ENCODE measurements at regions not wholly inside any gene's neighbourhood (a gene's known extent, or its start where the extent isn't known, plus 50 kb on each side); places are given as distances from the start of the nearest gene placed in this dataset.

DNA sequence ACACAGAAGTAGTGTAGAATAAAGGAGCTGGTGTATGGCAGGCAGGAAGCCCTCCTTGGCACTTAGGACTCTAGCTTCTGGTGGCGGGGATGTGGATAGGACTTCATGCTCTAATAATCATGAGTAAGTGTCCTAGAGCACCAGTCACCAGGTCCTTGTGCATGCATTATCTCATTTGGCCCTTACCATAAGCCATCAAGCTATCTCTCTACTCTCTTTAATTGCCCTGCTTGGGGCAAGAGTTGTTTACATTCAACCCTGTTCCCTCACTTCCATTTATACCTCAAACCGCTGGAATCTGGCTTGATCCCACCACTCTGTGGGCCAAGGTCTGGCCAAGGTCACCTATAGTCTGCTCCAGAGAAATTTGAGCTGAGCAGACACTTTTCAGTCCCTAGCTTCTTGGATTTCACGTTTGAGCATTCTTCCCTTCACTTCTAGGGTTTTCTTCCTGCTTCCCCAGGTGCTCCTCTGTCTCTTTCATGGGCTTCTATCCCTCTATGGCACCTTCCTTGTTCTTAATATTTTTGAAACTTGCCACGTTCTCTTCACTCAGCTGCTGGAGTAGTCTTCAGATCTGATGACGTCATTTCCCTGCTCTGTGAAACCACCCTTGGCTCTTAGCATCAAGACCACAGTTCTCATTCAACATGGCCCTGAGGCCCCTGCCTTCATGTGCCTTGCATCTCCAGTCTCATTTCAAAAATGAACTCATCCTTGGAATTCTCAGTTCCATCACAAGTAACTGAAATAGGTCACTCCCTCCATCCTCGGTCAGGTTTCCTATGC is 94.9 kb upstream of the GATA6 start:
- DNase-seq (ENCODE audit: low spot score) = no peak

DNA sequence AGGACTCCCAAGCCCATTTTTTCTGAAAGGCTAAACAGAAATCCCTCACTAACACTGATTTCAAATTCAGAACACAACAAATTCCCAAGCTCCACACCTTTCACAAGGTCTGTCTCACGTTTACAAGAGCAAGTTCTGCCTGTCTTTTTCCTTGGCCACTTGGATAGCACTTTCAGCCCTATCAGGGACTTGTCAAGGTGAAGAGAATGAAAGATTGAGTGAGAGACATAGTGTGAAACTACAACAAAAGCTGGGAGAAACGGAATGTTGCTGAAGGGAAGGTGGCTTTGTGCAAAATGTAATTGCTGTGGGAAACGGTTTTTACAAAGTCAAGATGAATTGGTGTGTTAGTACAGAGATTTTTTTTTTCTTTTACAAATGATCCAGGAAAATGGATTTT is 89.4 kb upstream of the GATA6 start:
- no peak for DNase-seq (ENCODE audit: low spot score)

DNA sequence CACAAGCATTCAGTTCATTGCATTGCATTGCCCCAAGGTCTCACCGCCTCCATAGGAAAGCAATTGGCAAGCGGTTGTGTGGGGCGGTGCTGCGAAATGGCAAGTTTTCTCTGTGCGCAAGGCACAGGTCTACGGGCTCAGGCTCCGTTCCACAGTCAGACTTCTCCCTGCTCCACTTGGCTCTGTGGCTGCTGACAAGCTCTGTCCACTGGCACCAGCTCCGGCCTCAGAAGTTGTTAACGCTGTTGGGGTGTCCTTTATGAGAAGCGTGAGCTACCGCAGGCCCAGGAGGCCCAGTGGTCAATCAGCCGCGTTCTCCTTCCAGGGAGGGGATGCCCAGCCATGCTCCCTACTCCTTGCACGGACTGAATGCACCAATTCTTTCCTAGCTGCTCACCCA is 87.0 kb upstream of the GATA6 start:
- DNase-seq (ENCODE audit: low spot score) = no peak

DNA sequence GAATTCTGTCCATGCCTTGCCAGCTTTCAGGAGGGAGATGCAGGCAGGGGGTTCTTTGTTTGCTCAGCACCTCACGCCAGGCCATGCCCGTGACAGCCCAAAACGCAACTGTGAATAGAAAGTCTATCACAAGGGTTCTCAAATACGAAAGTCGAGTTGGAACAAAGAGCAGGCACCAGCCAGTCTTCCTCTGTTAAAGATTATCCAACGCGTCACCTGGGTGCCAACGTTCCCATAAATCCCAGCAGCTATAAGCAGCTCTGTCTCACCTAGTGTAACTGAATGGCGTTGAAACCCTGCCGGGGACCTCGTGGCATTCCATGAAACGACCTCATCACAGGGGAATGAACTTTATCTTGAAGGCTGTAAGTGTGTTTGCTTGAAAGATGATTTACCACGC is 84.8 kb upstream of the GATA6 start:
- DNase-seq (ENCODE audit: low spot score) = no peak

DNA sequence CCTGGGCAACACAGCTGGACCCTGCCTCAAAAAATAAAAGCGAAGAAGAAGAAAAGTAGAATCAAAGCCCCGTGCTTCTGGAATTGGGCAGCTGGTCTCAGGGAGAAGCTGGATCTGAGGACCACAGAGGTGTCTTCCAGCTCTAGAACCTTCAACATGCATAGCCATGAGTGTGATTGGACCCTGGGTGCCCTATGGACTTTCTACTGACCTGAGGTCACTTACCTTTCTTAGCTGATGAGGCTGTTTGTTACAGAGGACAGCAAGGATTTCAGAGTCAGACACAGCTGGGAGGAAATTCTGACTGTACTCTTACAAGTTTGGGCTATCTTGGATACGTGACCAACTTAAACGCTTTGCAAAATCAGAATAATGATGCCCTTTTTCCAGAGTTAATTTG is 82.4 kb upstream of the GATA6 start:
- DNase-seq (ENCODE audit: low spot score) = no peak

DNA sequence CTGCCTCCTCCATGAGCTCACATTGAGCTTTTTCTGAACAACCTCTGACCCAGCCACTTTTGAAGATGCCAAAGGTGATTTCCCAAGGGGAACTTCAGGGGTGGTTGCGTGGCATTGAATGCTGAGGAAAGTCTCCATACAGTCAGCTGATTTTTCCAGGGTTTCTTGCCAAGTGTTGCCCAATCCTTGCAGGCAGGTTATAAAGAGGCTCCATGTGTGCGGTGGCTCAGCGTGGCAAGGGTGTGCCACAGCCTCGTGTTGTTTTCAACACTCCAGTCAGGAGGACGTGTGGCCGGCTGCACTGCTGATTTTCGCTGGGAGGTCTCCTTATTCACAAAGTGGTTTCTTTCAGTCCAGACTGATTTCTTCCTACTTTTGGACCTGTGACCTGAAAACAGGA is 81.4 kb upstream of the GATA6 start:
- DNase-seq (ENCODE audit: low spot score) = no peak

DNA sequence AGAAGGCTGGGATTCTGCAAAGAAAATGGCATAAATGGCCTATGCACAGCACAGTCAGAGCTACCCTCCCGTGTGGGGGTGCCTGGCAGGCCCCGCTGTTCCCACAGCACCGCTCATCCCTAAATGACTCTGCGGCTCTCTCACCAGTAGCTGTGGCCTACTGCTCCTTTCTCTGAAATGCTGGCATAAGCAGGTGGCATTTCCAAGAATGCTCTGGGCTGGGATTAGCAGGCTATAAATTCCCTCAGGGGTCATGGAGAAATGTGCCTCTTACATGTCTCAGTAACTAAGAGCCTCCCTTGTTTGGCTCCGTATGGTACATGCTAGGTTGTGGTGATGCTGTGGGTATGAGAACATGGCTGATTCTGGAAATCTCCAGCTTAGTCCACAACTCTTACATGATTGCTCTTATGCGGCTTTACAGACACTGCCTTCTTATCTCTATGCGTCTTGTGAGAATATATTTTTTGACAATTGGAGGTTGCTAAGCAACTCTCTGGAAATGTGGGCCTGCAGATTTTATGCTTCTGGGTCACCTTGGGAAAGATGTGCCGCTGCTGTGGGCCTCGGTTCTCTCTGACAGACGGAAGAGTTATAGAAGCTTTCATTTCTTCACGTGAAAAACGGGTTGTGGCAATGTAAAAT is 80.3 kb upstream of the GATA6 start:
- no peak for DNase-seq (ENCODE audit: low spot score)

DNA sequence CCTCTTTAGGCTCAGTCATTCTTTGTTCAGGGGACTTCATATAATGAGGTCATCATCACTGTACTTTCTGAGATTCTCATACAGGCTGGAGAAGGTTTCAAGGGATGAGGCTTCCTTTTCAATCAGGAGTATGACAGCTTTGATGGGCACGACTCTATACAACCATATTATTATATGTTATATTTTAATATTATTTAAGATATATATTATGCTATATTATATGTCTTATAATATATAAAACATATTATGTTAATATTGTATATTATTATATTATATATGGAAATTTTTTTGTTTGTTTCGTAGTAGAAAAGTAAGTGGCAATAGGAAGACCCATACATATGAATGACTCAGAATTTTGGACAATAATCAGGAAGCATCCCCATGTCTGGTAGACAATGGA is 78.0 kb upstream of the GATA6 start:
- DNase-seq (ENCODE audit: low spot score) = no peak

DNA sequence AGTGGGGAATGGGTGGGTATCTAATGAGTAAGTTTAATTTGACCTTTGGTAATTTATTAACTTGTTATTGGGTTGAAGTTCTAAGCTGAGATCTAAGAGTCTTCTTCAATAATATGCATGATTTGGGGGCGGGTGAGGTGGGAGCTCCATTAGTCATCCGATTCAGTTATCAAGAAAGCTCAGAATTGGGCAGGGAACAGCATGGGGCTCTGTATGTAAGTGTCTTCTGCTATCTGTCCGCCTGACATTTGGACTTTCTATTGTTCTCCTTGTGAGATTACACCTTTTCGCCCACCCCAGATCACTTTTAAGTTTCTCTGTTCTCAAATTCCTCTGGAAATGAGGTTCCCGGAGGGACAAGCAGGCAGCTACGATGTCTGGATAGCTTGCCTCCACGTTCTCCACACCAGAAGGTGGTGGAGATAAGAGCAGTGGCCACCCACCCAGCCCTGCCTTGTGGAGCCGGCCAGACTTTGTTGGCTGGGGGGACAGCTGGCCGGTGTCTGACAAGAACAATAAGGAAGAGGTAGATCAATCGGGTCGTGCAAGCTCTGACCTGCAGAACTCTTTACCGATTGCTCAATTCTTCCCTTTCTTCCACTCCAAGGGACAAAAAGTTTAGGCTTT is 75.5 kb upstream of the GATA6 start:
- no peak for DNase-seq (ENCODE audit: low spot score)

DNA sequence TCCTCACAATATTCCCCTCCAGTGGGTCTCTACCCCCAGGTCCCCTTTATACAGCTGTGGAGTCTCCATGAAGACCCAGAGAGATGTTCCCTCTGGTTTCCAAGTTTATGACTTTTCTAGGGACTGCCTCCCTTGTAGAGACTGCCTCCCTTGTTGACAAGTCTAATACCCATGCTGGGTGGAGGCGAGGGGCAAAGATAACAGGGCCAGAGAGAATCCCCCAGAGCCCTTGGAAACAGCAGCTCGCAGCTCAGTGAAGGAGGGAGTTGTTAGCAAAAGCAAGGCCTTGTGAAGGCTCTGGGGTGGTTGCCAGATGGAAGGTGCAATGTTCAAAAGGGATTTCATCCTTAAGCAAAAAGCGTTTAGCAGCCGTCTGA is 75.0 kb upstream of the GATA6 start:
- no peak for DNase-seq (ENCODE audit: low spot score)

DNA sequence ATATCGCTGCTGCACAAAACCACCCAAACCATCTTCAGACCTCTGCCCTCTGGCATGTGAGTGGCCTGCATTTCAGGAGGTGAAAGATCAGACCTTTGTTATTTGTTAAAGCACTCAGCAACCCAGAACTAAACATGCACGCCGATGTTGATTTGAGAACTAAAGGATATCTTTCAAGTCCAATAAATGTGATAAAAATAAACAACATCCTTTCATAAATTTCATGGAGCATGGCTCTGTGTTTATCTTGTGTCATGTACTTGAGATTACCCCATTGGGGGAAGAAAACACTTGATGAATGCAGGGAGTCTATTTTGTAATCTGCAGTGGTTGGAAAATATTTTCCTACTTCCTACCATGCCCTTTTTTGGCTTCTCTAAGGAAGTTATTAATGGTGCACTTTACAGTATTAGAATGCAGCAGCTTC is 70.8 kb upstream of the GATA6 start:
- DNase-seq (ENCODE audit: low spot score) = no peak

DNA sequence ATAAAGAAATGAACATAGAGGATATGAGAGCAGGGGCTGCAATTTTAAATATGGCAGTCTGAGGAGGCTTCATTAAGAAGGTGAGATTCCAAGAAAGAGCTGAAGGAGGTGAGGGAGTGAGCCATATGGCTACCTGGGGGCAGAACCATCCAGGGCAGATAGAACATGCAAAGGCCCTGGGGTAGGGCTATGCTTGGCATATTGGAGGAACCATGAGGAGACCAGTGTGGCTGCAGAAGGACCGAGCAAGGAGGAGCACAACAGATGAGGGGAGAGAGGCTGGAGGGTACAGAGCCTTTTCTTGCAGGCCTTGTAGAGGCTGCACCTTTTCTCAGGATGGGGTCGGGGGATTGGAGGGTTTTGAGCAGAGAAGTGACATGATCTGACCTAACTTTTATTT is 69.5 kb upstream of the GATA6 start:
- DNase-seq (ENCODE audit: low spot score) = no peak

DNA sequence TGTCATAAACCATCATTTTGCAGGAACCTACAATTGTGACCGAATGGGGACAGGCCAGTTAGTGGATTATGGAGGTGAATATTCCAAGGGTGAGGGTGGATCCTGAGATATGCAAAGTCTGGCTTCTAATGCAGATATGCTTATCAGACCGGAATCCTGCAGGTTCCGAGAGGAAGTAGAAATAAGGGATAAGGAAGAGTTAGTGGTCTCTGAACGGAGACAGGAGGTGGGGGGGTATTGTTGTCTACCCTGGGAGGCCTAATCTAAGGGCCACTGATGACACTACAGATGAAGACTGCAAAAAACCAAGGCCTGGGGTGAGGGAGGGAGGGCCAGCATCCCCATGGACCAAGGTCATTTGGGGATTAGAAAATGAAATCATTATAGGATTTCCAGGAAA is 67.7 kb upstream of the GATA6 start:
- no peak for DNase-seq (ENCODE audit: low spot score)

DNA sequence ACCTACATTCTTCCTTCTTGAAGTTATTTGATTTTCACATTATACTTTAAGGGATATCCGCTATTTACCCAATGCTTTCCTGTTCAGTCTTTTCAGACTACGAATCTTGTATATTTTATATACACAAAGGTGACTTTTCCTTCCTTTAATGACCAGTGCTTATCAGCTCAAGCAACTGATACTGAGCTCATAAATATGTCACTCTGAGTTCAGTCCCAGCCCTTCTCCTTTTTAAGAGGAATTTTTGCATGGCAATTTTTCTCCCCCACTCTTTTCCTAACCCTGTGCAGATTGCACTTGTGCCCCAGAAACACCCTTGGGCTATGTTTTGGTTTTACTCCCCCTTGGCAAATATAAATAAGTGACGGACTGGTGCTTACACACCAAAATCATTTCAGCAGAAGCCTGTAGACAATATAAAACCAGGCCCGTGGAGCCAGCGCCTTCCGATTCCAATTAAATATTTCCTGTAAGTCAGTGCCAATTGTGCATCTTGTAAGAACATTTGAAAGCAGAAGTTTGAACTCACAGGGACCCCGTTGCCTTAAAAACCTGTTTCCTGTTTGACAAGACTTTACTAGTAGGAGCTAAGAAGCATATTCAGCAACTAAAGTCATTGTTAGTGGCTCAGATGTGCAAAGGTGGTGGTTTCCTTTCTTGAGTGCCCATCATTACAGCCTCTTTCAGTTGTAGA is 66.3 kb upstream of the GATA6 start:
- no peak for DNase-seq (ENCODE audit: low spot score)

DNA sequence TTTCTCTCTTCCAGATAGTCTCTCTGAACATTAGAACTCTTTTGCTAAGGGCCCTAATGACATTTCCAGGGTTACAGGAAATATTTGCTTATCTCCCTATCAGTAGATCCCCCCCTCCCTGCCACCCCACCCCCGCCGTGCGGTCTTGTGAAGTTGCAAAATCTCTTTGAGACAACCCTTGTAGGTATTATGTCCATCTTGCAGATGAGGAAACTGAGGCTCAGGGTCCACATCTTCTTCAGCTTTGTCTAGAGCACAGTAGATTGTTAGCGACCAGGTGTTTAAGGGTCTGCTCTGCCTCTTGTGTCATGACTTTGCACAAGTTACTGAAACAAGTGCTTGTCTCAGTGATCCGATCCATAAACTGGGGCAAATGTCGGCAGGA is 65.8 kb upstream of the GATA6 start:
- DNase-seq (ENCODE audit: low spot score) = no peak

DNA sequence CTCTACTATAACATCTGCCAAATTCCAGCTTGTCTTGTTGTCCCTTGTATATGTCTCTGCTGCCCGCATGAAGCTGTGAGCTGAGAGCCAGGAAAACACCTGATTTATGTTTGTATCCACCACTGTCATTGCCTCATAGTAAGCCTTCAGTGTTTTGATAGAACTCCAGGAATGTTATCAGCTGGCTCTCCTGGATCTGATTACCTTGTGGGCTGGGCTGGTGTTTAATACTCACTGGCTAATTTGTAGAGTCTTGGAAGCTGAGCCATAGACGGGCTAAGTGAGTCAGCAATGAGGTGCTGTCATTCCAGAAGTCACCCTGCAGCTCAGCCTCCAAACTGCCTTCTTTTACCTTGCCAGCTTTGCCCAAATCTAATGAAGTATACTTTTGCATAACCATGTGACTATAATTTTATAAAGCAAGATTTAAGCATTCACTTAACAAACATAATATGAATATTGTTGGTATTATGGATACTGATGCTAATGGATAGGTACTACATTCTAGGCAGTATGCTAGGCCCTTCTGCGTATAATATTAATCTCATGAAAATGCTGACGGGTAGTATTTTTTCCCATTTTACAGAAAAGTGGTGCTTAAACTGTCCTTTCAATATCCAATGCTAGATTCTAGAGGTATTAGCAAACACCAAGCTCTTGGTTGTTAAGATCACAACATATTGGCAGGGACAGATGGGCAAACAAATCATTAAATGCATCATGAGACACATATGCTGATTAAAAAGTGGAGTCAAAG is 62.7 kb upstream of the GATA6 start:
- no peak for DNase-seq (ENCODE audit: low spot score)

DNA sequence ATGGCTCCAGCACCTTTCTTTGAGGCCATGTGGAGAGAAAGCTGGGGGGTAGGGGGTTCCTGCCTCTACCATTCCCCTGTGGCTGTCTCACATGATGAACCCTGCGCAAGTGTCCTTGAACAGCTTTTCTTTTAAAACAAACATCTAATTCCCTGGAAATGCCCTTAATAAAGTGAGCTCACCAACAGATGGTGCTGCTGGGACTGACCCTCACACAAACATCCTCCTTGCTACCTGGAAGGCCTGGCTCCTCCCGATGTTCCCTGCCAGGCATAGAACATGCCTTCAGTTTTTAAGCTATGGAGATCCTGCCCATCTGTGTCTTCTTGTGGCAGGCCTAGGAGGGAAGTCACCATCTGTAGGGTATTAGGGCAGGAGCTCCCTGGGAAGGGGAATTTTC is 60.7 kb upstream of the GATA6 start:
- DNase-seq (ENCODE audit: low spot score) = no peak

DNA sequence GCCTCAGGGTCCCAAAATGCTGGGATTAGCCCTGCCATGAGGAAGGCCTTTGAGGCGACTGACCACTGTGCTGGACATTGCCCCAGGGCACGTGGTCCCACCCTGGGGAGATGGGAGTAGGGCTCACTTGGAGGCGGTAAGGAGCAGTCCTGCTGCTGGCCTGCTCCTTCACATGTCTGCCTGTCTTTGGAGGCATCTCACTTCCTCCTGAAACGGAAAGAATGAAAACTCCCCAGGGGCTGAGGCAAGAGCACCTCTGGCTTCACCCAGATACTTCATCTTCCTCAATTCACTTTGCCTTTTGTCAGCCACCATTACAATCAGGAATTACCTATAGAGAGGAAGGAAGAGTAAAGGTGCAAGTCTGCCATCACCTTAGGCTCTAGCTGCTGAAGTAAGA is 59.9 kb upstream of the GATA6 start:
- DNase-seq (ENCODE audit: low spot score) = no peak

DNA sequence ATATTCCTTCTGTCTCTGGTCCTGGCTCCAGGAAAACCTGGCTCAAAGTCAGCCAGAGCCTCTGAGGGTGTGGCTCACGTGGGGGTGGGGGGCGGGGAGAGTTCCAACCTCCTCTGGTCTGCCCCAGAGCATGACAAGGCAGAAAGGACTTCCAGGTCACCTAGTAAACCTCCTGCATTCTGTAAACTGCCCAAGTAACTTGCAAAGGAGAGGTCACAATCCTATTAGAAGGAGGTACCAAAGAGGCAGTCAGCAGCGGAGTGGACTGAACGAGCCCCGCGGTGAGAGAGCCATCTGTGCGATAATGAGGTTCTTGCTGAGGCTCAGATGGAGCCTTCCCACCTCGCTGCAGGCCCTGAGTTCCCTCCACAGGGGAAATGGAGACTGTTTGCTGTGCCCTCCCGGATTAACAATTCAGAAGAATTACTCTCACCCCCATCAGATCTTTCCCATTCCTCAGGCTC is 58.9 kb upstream of the GATA6 start:
- DNase-seq (ENCODE audit: low spot score) = no peak

DNA sequence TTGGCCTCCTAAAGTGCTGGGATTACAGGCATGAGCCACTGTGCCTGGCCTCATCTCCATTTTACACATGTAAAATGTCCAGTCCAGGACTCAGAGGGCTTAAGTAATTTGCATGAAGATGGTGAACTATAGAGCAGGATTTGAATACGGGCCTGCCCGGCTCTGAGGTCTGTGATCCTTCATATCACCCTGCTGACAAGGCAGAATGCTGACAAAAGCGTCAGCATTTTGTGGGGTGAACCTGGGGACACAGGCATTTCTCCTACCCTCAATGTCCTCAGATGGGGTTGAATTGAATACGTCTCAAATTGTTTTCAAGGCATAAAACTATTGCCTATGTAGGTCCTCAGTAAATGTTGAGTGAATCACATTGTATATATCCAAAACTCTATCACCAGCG is 57.2 kb upstream of the GATA6 start:
- no peak for DNase-seq (ENCODE audit: low spot score)

DNA sequence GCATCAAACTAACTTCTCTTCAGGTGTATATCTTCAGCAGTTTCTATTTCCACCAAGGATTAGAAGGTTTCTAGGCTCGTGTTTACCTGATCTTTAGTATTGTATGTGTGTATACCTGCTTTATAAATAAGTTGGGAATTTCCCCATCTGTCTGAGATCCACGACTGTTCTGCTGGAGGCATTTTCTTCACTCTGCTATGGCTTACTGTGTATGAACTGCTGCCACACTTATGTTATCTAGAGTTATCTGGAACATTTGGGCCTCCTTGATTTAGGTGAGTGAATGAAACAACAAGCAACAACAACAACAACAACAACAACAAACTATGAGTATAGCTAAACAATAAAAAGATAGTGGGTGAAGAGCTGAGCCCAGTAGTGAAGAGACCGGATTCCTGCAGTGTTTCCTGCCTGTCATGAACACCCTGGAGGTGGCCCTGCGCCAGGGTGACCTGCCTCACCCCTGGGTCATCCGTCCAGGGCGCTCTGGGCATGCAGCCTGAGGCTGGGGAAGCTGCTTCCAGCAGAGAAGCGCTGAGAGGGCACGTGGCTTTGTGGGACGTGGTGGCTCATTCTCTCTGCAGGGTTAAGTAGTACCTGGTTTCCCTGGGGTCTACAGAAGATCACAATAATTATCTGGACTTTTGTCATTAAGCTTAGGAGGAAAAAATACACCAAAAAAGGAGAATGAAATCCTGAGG is 56.1 kb upstream of the GATA6 start:
- no peak for DNase-seq (ENCODE audit: low spot score)

Data from D341Med (cell line).